ENCODE measurements at regions not wholly inside any gene's neighbourhood (a gene's known extent, or its start where the extent isn't known, plus 50 kb on each side); places are given as distances from the start of the nearest gene placed in this dataset.
"Not testable (repeated sequence)": the region's sequence is repeated elsewhere in the genome, so short reads cannot be mapped to it uniquely, and the experiment has no call there.

DNA sequence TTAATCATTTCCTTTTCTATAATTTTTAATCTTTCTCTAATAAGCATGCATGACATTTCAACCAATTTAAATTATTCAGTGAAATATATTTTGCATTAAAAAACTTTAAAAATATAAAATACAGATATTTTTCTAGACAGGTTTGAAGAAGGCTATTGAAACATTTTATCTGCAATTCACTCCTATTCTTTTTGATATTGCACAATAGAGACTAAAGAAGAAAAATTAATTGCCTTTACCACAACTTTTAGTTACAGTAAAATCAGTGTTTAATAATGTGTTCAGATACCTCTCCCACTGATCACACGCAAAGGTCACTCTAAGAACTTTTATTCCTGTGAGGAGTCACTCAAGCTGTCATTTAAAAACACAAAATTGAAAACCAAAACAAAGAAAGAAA is 1416.7 kb downstream of the FSCB start:
- intact Hi-C loops (cut with micrococcal nuclease; ENCODE audit: unreplicated experiment): no loop called here
- Histone ChIP-seq H3K9me3 (no peaks in the 10 kb centered on the region), H3K27me3 (replicated peaks; ENCODE audit: control insufficient read depth, insufficient read depth, low read length) (no peaks in the 10 kb centered on the region), H3K36me3 (ENCODE audit: control insufficient read depth, insufficient read depth, low read length) (no peaks in the 10 kb centered on the region), H3K4me1 (no peaks in the 10 kb centered on the region), H3K4me3 (ENCODE audit: low read depth, low read length) (no peak overlapping the region)
- no peak overlapping the region for H3K27ac Mint-ChIP-seq (ENCODE audit: unreplicated experiment)
- POLR2A ChIA-PET: no interaction called here
- H3K4me3 Mint-ChIP-seq (ENCODE audit: unreplicated experiment): no peak overlapping the region
- no peaks in the 10 kb centered on the region for H3K27me3 Mint-ChIP-seq (ENCODE audit: insufficient read depth, unreplicated experiment)
- no peaks in the 10 kb centered on the region for H3K4me1 Mint-ChIP-seq (ENCODE audit: low read depth, unreplicated experiment)
- DNase-seq: no peak
- CTCF ChIA-PET: no interaction called here
- H3K9me3 Mint-ChIP-seq (ENCODE audit: unreplicated experiment): no peaks in the 10 kb centered on the region
- TF ChIP-seq, protein P1, sequence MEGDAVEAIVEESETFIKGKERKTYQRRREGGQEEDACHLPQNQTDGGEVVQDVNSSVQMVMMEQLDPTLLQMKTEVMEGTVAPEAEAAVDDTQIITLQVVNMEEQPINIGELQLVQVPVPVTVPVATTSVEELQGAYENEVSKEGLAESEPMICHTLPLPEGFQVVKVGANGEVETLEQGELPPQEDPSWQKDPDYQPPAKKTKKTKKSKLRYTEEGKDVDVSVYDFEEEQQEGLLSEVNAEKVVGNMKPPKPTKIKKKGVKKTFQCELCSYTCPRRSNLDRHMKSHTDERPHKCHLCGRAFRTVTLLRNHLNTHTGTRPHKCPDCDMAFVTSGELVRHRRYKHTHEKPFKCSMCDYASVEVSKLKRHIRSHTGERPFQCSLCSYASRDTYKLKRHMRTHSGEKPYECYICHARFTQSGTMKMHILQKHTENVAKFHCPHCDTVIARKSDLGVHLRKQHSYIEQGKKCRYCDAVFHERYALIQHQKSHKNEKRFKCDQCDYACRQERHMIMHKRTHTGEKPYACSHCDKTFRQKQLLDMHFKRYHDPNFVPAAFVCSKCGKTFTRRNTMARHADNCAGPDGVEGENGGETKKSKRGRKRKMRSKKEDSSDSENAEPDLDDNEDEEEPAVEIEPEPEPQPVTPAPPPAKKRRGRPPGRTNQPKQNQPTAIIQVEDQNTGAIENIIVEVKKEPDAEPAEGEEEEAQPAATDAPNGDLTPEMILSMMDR (IDR thresholded peaks at IDR 0.05; ENCODE audit: insufficient read depth in 1 of 2, low read depth in 1 of 2, low read length in 1 of 2, severe bottlenecking in 1 of 2, unreplicated experiment in 1 of 2): no peak
- no peaks in the 10 kb centered on the region for H3K36me3 Mint-ChIP-seq (ENCODE audit: insufficient read depth, unreplicated experiment)
- no TSS peak for BruUV-seq (replicated peaks)

DNA sequence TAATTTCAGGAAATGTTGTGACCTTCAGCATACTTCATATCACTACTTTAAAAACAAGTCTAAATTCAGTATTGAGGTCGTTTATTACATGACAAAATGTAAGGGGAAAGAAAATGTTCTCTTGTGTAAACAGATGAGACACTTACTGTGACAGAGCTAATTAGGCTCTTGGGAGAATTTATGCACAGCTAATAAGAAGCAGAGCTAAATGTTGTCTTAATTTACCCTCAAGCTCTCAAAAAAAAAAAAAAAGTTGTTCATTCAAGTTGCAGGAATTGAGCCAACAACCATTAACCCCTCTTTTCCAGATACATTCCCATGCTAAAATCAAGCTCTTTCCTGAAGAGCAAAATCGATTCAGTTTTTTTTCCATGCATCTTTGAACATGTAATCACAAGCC is 1419.4 kb downstream of the FSCB start:
- POLR2A ChIA-PET: no interaction called here

DNA sequence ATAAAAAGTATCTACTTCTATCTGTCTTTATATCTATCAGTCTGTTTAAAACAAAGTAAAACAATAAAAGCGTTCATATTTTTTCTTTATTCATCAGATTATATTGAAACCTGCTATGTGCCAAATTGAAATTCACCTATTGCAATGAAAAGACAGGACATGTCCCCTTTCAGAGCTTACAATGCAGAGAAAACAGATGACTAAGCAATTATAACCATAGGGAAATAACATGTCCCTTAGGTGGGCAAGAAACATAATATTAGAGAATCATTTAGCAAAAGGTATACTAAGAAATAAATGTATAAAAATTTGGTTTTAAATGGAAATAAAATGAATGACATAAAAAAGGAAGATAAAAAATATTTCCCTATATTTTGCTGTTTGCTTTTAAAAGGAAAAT is 1421.3 kb downstream of the FSCB start:
- Mint-ChIP-seq H3K4me3 (ENCODE audit: unreplicated experiment) (no peak overlapping the region), H3K9me3 (ENCODE audit: unreplicated experiment) (no peaks in the 10 kb centered on the region), H3K4me1 (ENCODE audit: low read depth, unreplicated experiment) (no peaks in the 10 kb centered on the region), H3K27me3 (ENCODE audit: insufficient read depth, unreplicated experiment) (no peaks in the 10 kb centered on the region), H3K36me3 (ENCODE audit: insufficient read depth, unreplicated experiment) (no peaks in the 10 kb centered on the region), H3K27ac (ENCODE audit: unreplicated experiment) (no peak overlapping the region)
- intact Hi-C loops (cut with micrococcal nuclease; ENCODE audit: unreplicated experiment): no loop called here
- ChIA-PET CTCF (no interaction called here), POLR2A (no interaction called here)
- Histone ChIP-seq H3K27me3 (replicated peaks; ENCODE audit: control insufficient read depth, insufficient read depth, low read length) (no peaks in the 10 kb centered on the region), H3K4me1 (no peaks in the 10 kb centered on the region), H3K36me3 (ENCODE audit: control insufficient read depth, insufficient read depth, low read length) (no peaks in the 10 kb centered on the region), H3K9me3 (no peaks in the 10 kb centered on the region), H3K4me3 (ENCODE audit: low read depth, low read length) (no peak overlapping the region)
- BruUV-seq (replicated peaks): no TSS peak
- TF ChIP-seq, protein P1 (IDR thresholded peaks at IDR 0.05; ENCODE audit: insufficient read depth in 1 of 2, low read depth in 1 of 2, low read length in 1 of 2, severe bottlenecking in 1 of 2, unreplicated experiment in 1 of 2): no peak
- DNase-seq: no peak

More for the DNA sequence above, 1419.4 kb downstream of the FSCB start:
- no peak for DNase-seq
- TF ChIP-seq, protein P1 (IDR thresholded peaks at IDR 0.05; ENCODE audit: insufficient read depth in 1 of 2, low read depth in 1 of 2, low read length in 1 of 2, severe bottlenecking in 1 of 2, unreplicated experiment in 1 of 2): no peak
- H3K4me3 ChIP-seq (ENCODE audit: low read depth, low read length): no peak overlapping the region
- Mint-ChIP-seq H3K36me3 (ENCODE audit: insufficient read depth, unreplicated experiment) (no peaks in the 10 kb centered on the region), H3K9me3 (ENCODE audit: unreplicated experiment) (no peaks in the 10 kb centered on the region), H3K27me3 (ENCODE audit: insufficient read depth, unreplicated experiment) (no peaks in the 10 kb centered on the region), H3K27ac (ENCODE audit: unreplicated experiment) (no peak overlapping the region), H3K4me1 (ENCODE audit: low read depth, unreplicated experiment) (no peaks in the 10 kb centered on the region), H3K4me3 (ENCODE audit: unreplicated experiment) (no peak overlapping the region)
- intact Hi-C loops (cut with micrococcal nuclease; ENCODE audit: unreplicated experiment): no loop called here
- BruUV-seq (replicated peaks): no TSS peak
- no peaks in the 10 kb centered on the region for H3K36me3 ChIP-seq (ENCODE audit: control insufficient read depth, insufficient read depth, low read length)
- H3K4me1 ChIP-seq: no peaks in the 10 kb centered on the region
- H3K27me3 ChIP-seq (replicated peaks; ENCODE audit: control insufficient read depth, insufficient read depth, low read length): no peaks in the 10 kb centered on the region
- H3K9me3 ChIP-seq: no peaks in the 10 kb centered on the region
- CTCF ChIA-PET: no interaction called here

DNA sequence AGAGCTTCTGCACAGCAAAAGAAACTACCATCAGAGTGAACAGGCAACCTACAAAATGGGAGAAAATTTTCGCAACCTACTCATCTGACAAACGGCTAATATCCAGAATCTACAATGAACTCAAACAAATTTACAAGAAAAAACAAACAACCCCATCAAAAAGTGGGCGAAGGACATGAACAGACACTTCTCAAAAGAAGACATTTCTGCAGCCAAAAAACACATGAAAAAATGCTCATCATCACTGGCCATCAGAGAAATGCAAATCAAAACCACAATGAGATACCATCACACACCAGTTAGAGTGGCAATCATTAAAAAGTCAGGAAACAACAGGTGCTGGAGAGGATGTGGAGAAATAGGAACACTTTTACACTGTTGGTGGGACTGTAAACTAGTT is 1439.7 kb downstream of the FSCB start:
- CTCF ChIA-PET; H3K27ac Mint-ChIP-seq (ENCODE audit: unreplicated experiment); H3K4me1 Mint-ChIP-seq (ENCODE audit: low read depth, unreplicated experiment); H3K9me3 ChIP-seq; DNase-seq; H3K4me1 ChIP-seq; H3K36me3 Mint-ChIP-seq (ENCODE audit: insufficient read depth, unreplicated experiment); H3K27me3 Mint-ChIP-seq (ENCODE audit: insufficient read depth, unreplicated experiment); H3K36me3 ChIP-seq (ENCODE audit: control insufficient read depth, insufficient read depth, low read length); H3K27me3 ChIP-seq (replicated peaks; ENCODE audit: control insufficient read depth, insufficient read depth, low read length); BruUV-seq (replicated peaks); intact Hi-C loops (cut with micrococcal nuclease; ENCODE audit: unreplicated experiment); H3K9me3 Mint-ChIP-seq (ENCODE audit: unreplicated experiment); POLR2A ChIA-PET; H3K4me3 Mint-ChIP-seq (ENCODE audit: unreplicated experiment); H3K4me3 ChIP-seq (ENCODE audit: low read depth, low read length): not testable (repeated sequence)

Measured in Caco-2 (cell line).